H1 (cell line): ENCODE measurements at regions not wholly inside any gene's neighbourhood (a gene's known extent, or its start where the extent isn't known, plus 50 kb on each side); places are given as distances from the start of the nearest gene placed in this dataset.

Experiments
- CTCF ChIA-PET: fragments of 300-600 bp; sonication (Branson Sonifier 250); formaldehyde crosslinking; loops from one replicate; lab custom pipeline; 2021; ENCODE audit not compliant: partially characterized antibody; lab: Charles Lee
- POLR2A ChIA-PET: fragments of 300-600 bp; sonication (Branson Sonifier 250); formaldehyde crosslinking; loops from one replicate; lab custom pipeline; 2021; ENCODE audit warnings: inconsistent platforms; ENCODE audit not compliant: partially characterized antibody; lab: Charles Lee
- DNase-seq, 2 experiments: peaks; one replicate each; pipeline versions ENCODE4 v3.0.0 to v3.0.0-alpha.2; 2010 to 2022; ENCODE audit warnings: low spot score in 2 of 2, low read depth in 1 of 2, mixed read lengths in 1 of 2
- FAIRE-seq: peaks from 2 replicates; lab custom pipeline; 2011; peaks lifted over from hg19 to GRCh38; lab: Jason Lieb, UNC
- H2AFZ ChIP-seq: 2 replicates; pipeline ENCODE4 v1.8.1; 2012; ENCODE audit warnings: low read length, inconsistent platforms
- H2AK5ac ChIP-seq: 2 replicates; pipeline ENCODE4 v1.6.1; 2013; ENCODE audit warnings: low read depth, low read length
- H2BK120ac ChIP-seq: replicated peaks from 2 replicates; pipeline ENCODE3; 2013; ENCODE audit warnings: low read depth, low read length, inconsistent platforms
- H2BK12ac ChIP-seq: 2 replicates; pipeline ENCODE4 v1.6.1; 2013; ENCODE audit warnings: low read depth, low read length
- H2BK15ac ChIP-seq: 2 replicates; pipeline ENCODE4 v1.6.1; 2013; ENCODE audit warnings: low read length
- H2BK20ac ChIP-seq: 2 replicates; pipeline ENCODE4 v1.6.1; 2013; ENCODE audit warnings: low read length
- H2BK5ac ChIP-seq: 2 replicates; pipeline ENCODE4 v1.6.1; 2013; ENCODE audit warnings: low read depth, low read length
- H3K14ac ChIP-seq: 2 replicates; pipeline ENCODE4 v1.6.1; 2013; ENCODE audit warnings: inconsistent platforms; ENCODE audit not compliant: insufficient read length
- H3K18ac ChIP-seq: 2 replicates; pipeline ENCODE4 v1.6.1; 2013; ENCODE audit warnings: low read length; ENCODE audit errors: extremely low read depth
- H3K23ac ChIP-seq: 2 replicates; pipeline ENCODE4 v1.6.1; 2013; ENCODE audit warnings: inconsistent platforms; ENCODE audit not compliant: insufficient read length
- H3K23me2 ChIP-seq: 2 replicates; pipeline ENCODE4 v1.6.1; 2013; ENCODE audit warnings: low read depth, low read length
- H3K27ac ChIP-seq: 2 replicates; pipeline ENCODE4 v1.6.1; 2011; ENCODE audit warnings: low read depth, low read length, inconsistent platforms
- H3K27me3 ChIP-seq, 4 experiments: replicated peaks in 1 of 4; 1 replicate in 1 of 4; 2 replicates in 3 of 4; pipeline versions ENCODE4 v1.6.1 to v1.8.1; 2011 to 2013; ENCODE audit warnings: low read length in 3 of 4, mild to moderate bottlenecking in 3 of 4, inconsistent platforms in 2 of 4, mixed read lengths in 2 of 4, moderate library complexity in 1 of 4; ENCODE audit not compliant: control insufficient read depth in 3 of 4, insufficient read depth in 3 of 4; ENCODE audit errors: extremely low read depth in 1 of 4
- H3K36me3 ChIP-seq, 4 experiments: 2 replicates each; pipeline versions ENCODE4 v1.6.1 to v1.8.1; 2011 to 2013; ENCODE audit warnings: mild to moderate bottlenecking in 4 of 4, low read length in 3 of 4, moderate library complexity in 2 of 4, control low read depth in 1 of 4, inconsistent platforms in 1 of 4; ENCODE audit not compliant: insufficient read depth in 4 of 4, control insufficient read depth in 2 of 4
- H3K4ac ChIP-seq: replicated peaks from 2 replicates; pipeline ENCODE3; 2013; ENCODE audit warnings: low read length, low read depth, mixed read lengths, inconsistent platforms; ENCODE audit not compliant: insufficient read length
- H3K4me1 ChIP-seq, 4 experiments: replicated peaks in 1 of 4; 1 replicate in 1 of 4; 2 replicates in 3 of 4; pipeline versions ENCODE4 v1.6.1 to v1.8.1; 2011 to 2013; ENCODE audit warnings: low read length in 3 of 4, inconsistent platforms in 2 of 4, mixed read lengths in 1 of 4; ENCODE audit not compliant: insufficient read depth in 4 of 4, control insufficient read depth in 3 of 4
- H3K4me2 ChIP-seq, 2 experiments: 2 replicates each; pipeline versions ENCODE4 v1.6.1 to v1.8.1; 2011 to 2013; ENCODE audit warnings: low read depth in 2 of 2, low read length in 2 of 2, control low read depth in 1 of 2, inconsistent platforms in 1 of 2, mild to moderate bottlenecking in 1 of 2; ENCODE audit not compliant: insufficient read depth in 1 of 2
- H3K4me3 ChIP-seq, 4 experiments: fragments of 200-600, 300-600 bp in 1 of 4; sonication (generic), shearing (Covaris generic), sonication (Bioruptor Twin) in 1 of 4; 2 replicates each; pipeline versions ENCODE4 v1.5.1 to v1.8.1; 2011 to 2016; ENCODE audit warnings: low read length in 4 of 4, low read depth in 3 of 4, control low read depth in 2 of 4, inconsistent platforms in 2 of 4, mild to moderate bottlenecking in 2 of 4, mixed read lengths in 1 of 4, moderate library complexity in 1 of 4; ENCODE audit not compliant: insufficient read depth in 2 of 4; ENCODE audit errors: extremely low read depth in 1 of 4
- H3K56ac ChIP-seq: replicated peaks from 2 replicates; pipeline ENCODE3; 2013; ENCODE audit warnings: low read depth, mild to moderate bottlenecking, mixed read lengths, low read length, inconsistent platforms; ENCODE audit not compliant: insufficient read length
- H3K79me1 ChIP-seq: 2 replicates; pipeline ENCODE4 v1.6.1; 2013; ENCODE audit warnings: low read depth, low read length, control low read depth
- H3K79me2 ChIP-seq, 2 experiments: 2 replicates each; pipeline versions ENCODE4 v1.6.1 to v1.8.1; 2012 to 2013; ENCODE audit warnings: low read length in 2 of 2, mild to moderate bottlenecking in 2 of 2, inconsistent platforms in 1 of 2; ENCODE audit not compliant: insufficient read depth in 2 of 2, control insufficient read depth in 1 of 2
- H3K9ac ChIP-seq, 4 experiments: replicated peaks in 1 of 4; 1 replicate in 1 of 4; 2 replicates in 3 of 4; pipeline versions ENCODE4 v1.6.1 to v1.8.1; 2011 to 2013; ENCODE audit warnings: low read depth in 3 of 4, low read length in 3 of 4, control low read depth in 2 of 4, mild to moderate bottlenecking in 2 of 4, moderate library complexity in 2 of 4, inconsistent platforms in 1 of 4; ENCODE audit errors: extremely low read depth in 1 of 4
- H3K9me3 ChIP-seq, 2 experiments: 2 replicates each; pipeline versions ENCODE4 v1.6.1 to v1.8.1; 2012 to 2013; ENCODE audit warnings: mild to moderate bottlenecking in 2 of 2, moderate library complexity in 2 of 2, control low read depth in 1 of 2, inconsistent platforms in 1 of 2, low read depth in 1 of 2, low read length in 1 of 2, mixed read lengths in 1 of 2; ENCODE audit not compliant: insufficient read depth in 2 of 2
- H4K20me1 ChIP-seq, 2 experiments: replicated peaks in 1 of 2; 2 replicates each; pipeline versions ENCODE3 to v1.8.1; 2011 to 2013; ENCODE audit warnings: inconsistent platforms in 2 of 2, low read length in 2 of 2, mild to moderate bottlenecking in 1 of 2; ENCODE audit not compliant: insufficient read depth in 2 of 2, control insufficient read depth in 1 of 2
- H4K5ac ChIP-seq: 2 replicates; pipeline ENCODE4 v1.6.1; 2013; ENCODE audit warnings: low read length, low read depth, mixed read lengths, inconsistent platforms; ENCODE audit not compliant: insufficient read length
- H4K8ac ChIP-seq: 2 replicates; pipeline ENCODE4 v1.8.0; 2013; ENCODE audit warnings: mild to moderate bottlenecking, moderate library complexity, low read length, inconsistent platforms; ENCODE audit not compliant: insufficient read depth; ENCODE audit errors: extremely low read depth
- H4K91ac ChIP-seq: replicated peaks from 2 replicates; pipeline ENCODE3; 2013; ENCODE audit warnings: low read length, mixed read lengths, inconsistent platforms; ENCODE audit not compliant: insufficient read length
- CBX8 ChIP-seq: fragments of 300-800, 300-1000 bp; sonication (generic); IDR thresholded peaks from 2 replicates; pipeline ENCODE4 v1.7.1; 2016; ENCODE audit warnings: low read depth, low read length, borderline replicate concordance
- CHD1 ChIP-seq: IDR thresholded peaks from 2 replicates; pipeline ENCODE4 v1.6.1; 2012; ENCODE audit warnings: low read depth, low read length, improper control_type of control experiment
- MAFK ChIP-seq: IDR thresholded peaks from 2 replicates; pipeline ENCODE4 v1.6.1; 2012; ENCODE audit warnings: low read depth, mild to moderate bottlenecking, improper control_type of control experiment, low read length
- TBP ChIP-seq: IDR thresholded peaks from 2 replicates; pipeline ENCODE4 v1.6.1; 2011; ENCODE audit warnings: low read depth, low read length, improper control_type of control experiment
- WGBS, 2 experiments: shearing (Covaris generic) in 1 of 2; methylation state at CpG; one replicate each; pipeline versions ENCODE4 v1.1.6 to v1.1.7; 2013 to 2015; ENCODE audit warnings: low lambda C conversion rate in 2 of 2, mixed read lengths in 2 of 2, inconsistent platforms in 1 of 2, low coverage in 1 of 2, missing lambda C conversion rate in 1 of 2; ENCODE audit not compliant: insufficient replicate concordance in 2 of 2, insufficient coverage in 1 of 2, insufficient read length in 1 of 2; ENCODE audit errors: extremely low coverage in 1 of 2, missing lambda C conversion rate in 1 of 2; 5-methylcytosine and 5-hydroxymethylcytosine counted together

DNA sequence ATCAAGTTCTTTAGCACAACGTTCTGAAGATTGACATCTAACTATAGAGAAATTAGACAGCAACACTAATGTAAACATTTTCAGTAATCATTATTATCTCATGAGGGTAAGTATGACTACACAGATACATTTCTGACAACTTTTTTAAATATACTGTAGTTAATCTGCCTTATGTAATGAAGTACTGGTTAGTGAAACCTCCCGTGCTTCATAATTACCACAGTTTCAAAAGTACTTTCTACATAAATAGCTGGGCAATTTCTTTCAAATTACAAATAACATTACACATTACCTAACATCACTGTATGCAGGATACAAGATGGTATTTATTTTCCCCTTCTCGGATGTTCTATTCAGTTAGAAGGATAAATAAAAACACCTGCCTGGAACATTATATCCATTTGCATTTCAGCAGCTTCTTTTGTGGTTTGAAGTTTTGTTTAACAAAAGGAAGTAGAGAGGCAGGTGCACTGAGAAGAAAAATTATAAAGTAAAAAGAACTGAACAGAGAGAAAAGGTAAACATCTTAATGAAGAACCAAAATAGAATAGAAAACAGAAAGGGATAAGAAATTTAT, 1241.5 kb upstream of the GBE1 start:
- no peak overlapping the region for H2BK20ac ChIP-seq
- H3K9me3 ChIP-seq = no peaks in the 10 kb centered on the region
- no peak for TF ChIP-seq MAFK
- no peak for TF ChIP-seq CHD1
- TF ChIP-seq CBX8 = no peak
- TF ChIP-seq TBP = no peak
- no peak overlapping the region for H2BK12ac ChIP-seq
- no peak overlapping the region for H3K27ac ChIP-seq
- no peaks in the 10 kb centered on the region for H3K79me2 ChIP-seq
- H3K14ac ChIP-seq = no peak overlapping the region
- no peak overlapping the region for H3K18ac ChIP-seq
- H3K36me3 ChIP-seq = no peaks in the 10 kb centered on the region
- H4K8ac ChIP-seq = no peak overlapping the region
- H3K79me1 ChIP-seq = no peaks in the 10 kb centered on the region
- H3K9ac ChIP-seq = no peak overlapping the region
- no peak overlapping the region for H3K23ac ChIP-seq
- no peaks in the 10 kb centered on the region for H3K27me3 ChIP-seq
- peak overlapping the region in 1 of 4 experiments; percentile 37; a peak in 1 of 8 replicates for H3K4me3 ChIP-seq
- H3K23me2 ChIP-seq = no peaks in the 10 kb centered on the region; the same call in 1 of the 2 replicates
- H3K4me1 ChIP-seq = peaks cover 0 to 22% (median 9%) of the 10 kb centered on the region in 4 experiments; a peak in 5 of 7 replicates
- H4K5ac ChIP-seq = no peak overlapping the region
- H3K4ac ChIP-seq = no peak overlapping the region
- ChIA-PET CTCF (no interaction called here), POLR2A (no interaction called here)
- no peak overlapping the region for H3K56ac ChIP-seq
- H2BK120ac ChIP-seq = no peak overlapping the region
- H2AK5ac ChIP-seq = no peak overlapping the region
- H4K91ac ChIP-seq = no peak overlapping the region
- no peak overlapping the region for H2BK15ac ChIP-seq
- FAIRE-seq (no peak), DNase-seq (no peak)
- 26% methylated on average over 3 of the region's 3 CpGs; no CpG with 5 or more reads in 1 of the 2 experiments for WGBS, 2 experiments
- H2BK5ac ChIP-seq = no peak overlapping the region
- H3K4me2 ChIP-seq = peak overlapping the region in 1 of 2 experiments; percentile 27; a peak in 2 of 4 replicates
- no peak overlapping the region for H2AFZ ChIP-seq
- no peaks in the 10 kb centered on the region for H4K20me1 ChIP-seq
